Fibroblast of lung (primary cell): ENCODE measurements at regions not wholly inside any gene's neighbourhood (a gene's known extent, or its start where the extent isn't known, plus 50 kb on each side); places are given as distances from the start of the nearest gene placed in this dataset.

Source experiments
- CTCF ChIP-seq, 2 donors: IDR thresholded peaks in 1 of 2; conservative IDR thresholded peaks in 1 of 2; 1 replicate in 1 of 2; 2 replicates in 1 of 2; pipeline ENCODE4 v1.5.1; 2011 to 2012; ENCODE audit warnings: low read length in 2 of 2, control low read depth in 1 of 2, inconsistent platforms in 1 of 2, low read depth in 1 of 2, mild to moderate bottlenecking in 1 of 2
- EZH2 ChIP-seq: IDR thresholded peaks from 2 replicates; pipeline ENCODE4 v1.5.1; 2012; ENCODE audit warnings: low read length, control low read depth, mild to moderate bottlenecking; ENCODE audit errors: missing control alignments

GRCh38 chr7:22900784-22901183 is 78.1 kb upstream of the TOMM7 start:
- TF ChIP-seq CTCF (conservative IDR thresholded peaks at IDR 0.05 in 1 of 2, IDR thresholded peaks at IDR 0.05 in 1 of 2; ENCODE audit: low read depth in 1 of 2, low read length in 2 of 2) (no peak), EZH2 (no peak)
